ENCODE measurements at regions not wholly inside any gene's neighbourhood (a gene's known extent, or its start where the extent isn't known, plus 50 kb on each side); places are given as distances from the start of the nearest gene placed in this dataset.
"Not testable (repeated sequence)": the region's sequence is repeated elsewhere in the genome, so short reads cannot be mapped to it uniquely, and the experiment has no call there.

GRCh38 chr9:135375001-135375400, 104.6 kb upstream of the PPP1R26 start:
- no peak for DNase-seq

GRCh38 chr9:135376511-135377265, 102.9 kb upstream of the PPP1R26 start:
- peak in 14 of 56 donors; percentile 4 to 48 (median 20) for DNase-seq

GRCh38 chr9:135377431-135377830, 102.2 kb upstream of the PPP1R26 start:
- no peak for DNase-seq

DNA sequence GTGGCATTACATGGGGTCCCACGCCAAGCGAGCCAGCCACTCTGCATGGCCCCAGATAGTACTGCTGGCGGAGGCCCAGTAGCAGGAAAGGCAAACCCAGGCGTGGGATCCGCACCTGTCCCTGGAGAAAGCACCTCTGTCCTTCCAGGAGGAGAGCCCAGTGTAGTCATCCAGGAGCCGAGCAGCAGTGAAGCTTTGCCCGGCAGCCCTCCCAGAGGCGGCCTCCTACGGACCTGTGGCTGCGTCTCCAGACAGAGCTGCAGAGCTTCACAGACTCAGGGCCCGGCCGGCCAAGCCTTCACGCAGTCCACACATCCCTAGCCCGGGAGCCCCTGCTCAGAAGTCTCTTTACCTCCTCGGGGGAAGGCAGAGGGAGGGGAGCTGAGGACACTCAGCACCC, 100.8 kb upstream of the PPP1R26 start:
- no peak for DNase-seq

DNA sequence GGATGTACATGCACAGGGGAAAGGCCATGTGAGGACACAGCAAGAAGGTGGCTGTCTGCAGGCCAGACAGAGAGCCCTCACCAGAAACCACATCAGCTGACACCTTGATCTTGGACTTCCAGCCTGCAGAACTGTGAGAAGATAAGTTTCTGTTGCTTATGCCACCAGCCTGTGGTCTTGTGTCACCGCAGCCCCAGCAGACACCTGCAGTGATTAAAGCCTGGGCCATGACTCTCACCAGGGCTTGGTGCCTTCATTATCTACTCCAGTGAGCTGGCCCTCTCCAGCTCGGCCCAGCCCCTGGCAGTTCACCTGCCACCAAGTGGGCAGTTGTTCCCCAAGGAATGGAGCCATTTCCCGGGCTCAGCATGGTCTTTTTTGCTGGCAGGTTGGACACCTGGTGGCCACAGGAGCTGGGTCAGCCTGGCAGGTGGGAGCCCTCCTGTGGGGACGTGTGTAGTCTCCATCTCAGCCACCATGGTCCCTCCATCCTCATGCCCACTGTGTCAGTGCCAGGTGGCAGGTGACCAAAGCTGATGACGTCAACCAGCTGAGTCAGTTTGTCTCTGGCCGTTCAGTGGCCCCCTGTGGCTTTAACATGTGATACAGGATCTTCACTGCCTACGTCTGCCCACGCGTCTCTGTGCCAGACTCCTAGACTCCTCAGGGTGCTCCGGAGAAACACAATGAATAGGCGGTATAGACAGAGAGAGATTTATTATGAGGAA, 99.9 kb upstream of the PPP1R26 start:
- no peak for DNase-seq

GRCh38 chr9:135380311-135380960, 99.1 kb upstream of the PPP1R26 start:
- DNase-seq: no peak

GRCh38 chr9:135381762-135382310, 97.7 kb upstream of the PPP1R26 start:
- no peak for DNase-seq

DNA sequence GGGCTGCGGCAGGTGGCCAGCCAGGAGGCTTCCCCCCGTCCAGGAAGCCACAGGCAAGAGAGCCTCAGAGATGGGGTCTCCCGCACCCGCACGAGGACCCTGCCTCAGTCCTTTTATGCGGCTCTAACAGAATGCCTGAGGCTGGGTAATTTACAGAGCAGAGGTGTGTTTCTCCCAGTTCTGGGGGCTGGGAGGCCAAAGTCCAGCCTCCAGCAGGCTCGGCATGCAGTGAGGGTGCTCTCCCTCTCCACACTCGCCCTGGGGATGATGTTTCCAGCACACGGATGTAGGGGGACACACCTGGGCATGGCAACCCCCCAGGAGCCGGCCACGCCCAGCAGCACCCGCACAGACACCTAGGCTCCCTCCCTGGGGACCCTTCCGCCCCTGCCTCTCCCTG, 95.4 kb upstream of the PPP1R26 start:
- no peak for DNase-seq

DNA sequence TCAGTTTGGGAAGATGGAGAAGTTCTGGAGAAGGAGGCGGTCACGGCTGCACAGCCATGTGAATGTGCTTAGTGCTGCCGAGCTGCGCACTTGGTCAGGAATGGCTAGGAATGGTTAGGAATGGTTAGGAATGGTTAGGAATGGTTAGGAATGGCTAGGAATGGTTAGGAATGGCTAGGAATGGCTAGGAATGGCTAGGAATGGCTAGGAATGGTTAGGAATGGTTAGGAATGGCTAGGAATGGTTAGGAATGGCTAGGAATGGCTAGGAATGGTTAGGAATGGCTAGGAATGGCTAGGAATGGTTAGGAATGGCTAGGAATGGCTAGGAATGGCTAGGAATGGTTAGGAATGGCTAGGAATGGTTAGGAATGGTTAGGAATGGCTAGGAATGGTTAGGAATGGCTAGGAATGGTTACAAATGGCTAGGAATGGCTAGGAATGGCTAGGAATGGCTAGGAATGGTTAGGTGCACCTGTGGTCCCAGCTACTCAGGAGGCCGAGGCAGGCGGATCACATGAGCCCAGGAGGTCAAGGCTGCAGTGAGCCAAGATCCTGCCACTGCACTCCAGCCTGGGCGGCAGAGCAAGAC, 94.7 kb upstream of the PPP1R26 start:
- DNase-seq: not testable (repeated sequence)

DNA sequence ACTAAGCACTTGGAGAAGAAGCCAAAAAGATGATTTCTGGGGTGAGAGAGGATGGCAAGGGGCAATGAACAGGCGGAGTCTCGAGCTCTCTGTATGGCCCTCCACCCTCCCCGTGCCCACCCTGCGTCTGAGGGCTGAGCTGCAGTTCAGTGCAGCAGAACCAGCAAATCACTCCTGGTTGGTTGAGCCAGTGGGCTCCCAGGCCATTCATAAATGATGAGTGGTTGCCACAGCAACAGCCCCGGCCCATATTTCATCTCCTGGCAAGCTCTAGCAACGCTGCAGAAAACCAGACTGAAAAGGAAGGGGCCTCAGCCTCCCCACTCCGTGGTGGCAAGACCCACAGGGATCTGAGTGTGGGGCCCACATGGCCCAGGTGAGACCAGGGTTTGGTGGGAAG, 93.8 kb upstream of the PPP1R26 start:
- DNase-seq: no peak

DNA sequence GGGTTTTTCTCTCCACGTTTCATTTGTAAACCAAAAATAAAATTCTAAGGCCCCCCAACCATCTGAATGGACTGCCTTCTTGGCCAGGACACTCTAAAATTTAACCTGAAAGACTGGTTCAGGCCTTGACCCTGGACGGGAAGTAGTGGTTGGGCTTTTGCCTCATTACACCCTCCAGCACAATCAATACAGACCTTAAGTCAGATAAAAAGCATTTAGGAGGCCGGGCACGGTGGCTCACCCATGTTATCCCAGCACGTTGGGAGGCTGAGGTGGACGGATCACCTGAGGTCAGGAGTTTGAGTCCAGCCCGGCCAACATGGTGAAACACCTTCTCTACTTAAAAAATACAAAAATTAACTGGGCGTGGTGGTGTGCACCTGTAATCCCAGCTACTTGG, 91.6 kb upstream of the PPP1R26 start:
- DNase-seq: no peak

DNA sequence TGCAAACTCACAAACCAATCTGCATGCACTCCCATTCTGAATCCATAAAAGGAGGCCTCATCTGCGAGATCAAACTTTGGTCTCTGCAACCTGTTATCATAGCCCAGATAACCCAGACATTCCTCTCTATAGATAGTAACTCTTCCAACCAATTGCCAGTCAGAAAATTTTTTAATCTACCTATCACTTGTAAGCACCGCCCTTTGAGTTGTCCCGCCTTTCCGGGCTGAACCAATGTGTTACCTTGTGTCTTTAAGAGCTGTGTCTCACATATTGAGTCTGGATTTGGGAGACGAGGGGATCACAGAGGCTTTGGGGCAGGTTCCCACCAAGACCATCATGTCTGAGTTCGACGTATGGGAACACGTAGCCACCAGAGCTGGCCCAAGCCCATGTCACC, 91.1 kb upstream of the PPP1R26 start:
- no peak for DNase-seq

DNA sequence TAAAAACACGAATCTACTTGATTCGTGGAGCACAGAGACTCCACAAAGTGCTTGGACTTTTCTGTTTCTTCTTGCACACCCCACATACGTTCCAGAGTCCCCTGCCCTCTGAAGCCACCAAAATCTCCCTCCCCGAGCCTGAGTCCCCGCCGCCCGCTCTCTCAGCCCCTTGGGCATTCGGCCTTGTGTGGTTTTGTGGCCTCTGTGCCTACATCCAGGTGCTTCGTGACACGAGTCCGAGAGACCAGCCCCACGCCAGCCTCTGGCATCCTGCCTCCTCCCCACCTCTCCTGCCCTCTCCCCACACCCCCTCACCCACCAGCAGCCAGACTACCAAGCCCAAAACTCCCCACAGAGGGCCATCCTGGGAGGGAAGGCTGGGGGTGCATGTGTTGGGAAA, 87.8 kb upstream of the PPP1R26 start:
- no peak for DNase-seq

DNA sequence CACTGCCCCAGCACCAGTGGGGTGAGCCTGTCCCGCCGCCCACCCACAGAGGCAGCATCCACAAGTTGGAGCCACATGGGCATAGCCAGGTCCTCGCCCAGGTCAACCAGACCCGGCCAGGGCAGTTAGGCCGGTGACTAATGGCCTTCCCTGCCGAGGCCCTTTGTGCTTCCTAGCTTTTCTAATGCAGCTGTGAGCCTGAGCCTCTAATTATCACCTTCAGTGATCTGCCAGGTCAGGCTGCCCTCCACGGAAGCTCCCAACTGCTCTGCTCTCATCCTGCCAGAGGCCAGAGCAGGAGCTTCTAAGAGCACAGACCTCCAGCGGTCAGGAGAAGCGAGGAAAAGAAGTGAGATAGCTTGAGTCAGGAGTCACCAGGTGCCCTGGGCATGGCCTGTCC, 87.1 kb upstream of the PPP1R26 start:
- DNase-seq: no peak

GRCh38 chr9:135394131-135394530, 85.5 kb upstream of the PPP1R26 start:
- DNase-seq: no peak

- DNase-seq: peak in 9 of 56 donors; percentile 5 to 44 (median 32)
Measured at GRCh38 chr9:135394699-135395645, 84.6 kb upstream of the PPP1R26 start.

DNA sequence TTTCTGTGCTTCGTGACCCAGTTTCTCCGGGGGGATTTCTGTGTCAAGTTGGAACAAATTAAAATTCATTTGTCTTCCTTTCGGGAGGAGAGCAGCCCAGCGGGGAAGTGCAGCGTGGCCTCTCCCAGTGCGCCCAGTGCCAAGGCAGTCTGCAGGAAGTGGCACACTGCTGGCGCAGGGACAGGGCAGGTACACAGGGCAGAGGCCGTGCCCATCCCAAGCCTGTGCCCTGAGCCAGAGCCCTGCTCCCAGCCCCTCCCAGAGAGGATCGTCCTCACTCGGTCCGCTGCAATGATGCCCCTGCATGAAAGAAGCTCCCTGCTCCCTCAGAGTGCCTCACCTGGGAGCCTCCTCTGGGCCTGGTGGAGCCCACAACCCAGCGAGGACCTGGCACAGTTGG, 82.4 kb upstream of the PPP1R26 start:
- no peak for DNase-seq

- DNase-seq: no peak
Measured at GRCh38 chr9:135399000-135399649, 80.5 kb upstream of the PPP1R26 start.

DNA sequence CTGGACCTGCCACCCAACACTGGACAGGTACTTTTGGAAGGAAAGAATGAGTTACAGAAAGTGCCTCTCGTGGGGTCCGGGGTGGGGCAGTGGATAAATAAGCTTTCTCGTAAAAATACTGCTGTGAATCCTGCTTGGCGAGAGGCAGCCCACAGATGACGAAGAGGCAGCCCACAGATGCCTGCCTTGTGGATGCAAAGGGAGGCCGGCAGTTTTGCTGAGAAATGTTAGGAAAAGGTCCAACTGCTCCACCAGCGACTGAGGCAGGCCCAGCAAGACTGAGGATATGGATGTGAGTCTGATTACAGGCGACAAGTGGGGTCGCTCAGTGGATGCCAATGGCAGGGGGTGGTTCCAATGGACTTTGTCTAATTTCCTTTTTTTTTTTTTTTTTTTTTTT, 79.1 kb upstream of the PPP1R26 start:
- no peak for DNase-seq

- DNase-seq: no peak
Measured at GRCh38 chr9:135401218-135401617, 78.4 kb upstream of the PPP1R26 start.
